Activated CD8-positive, alpha-beta memory T cell treated with anti-CD3 and anti-CD28 coated beads for 24 hours (primary cell): ENCODE measurements at regions not wholly inside any gene's neighbourhood (a gene's known extent, or its start where the extent isn't known, plus 50 kb on each side); places are given as distances from the start of the nearest gene placed in this dataset.
"Not testable (repeated sequence)": the region's sequence is repeated elsewhere in the genome, so short reads cannot be mapped to it uniquely, and the experiment has no call there.

Experiments used
- DNase-seq: peaks from one replicate; pipeline ENCODE4 v3.0.0-alpha.2; 2020

- DNase-seq, result no peak
Observed at GRCh38 chr6:11403035-11403601, 134.4 kb upstream of the TMEM170B start.

GRCh38 chr6:11402581-11402980 is 135.0 kb upstream of the TMEM170B start:
- not testable (repeated sequence) for DNase-seq

GRCh38 chr6:11401954-11402353 is 135.6 kb upstream of the TMEM170B start:
- DNase-seq, result not testable (repeated sequence)

GRCh38 chr6:11398451-11399326 is 138.9 kb upstream of the TMEM170B start:
- DNase-seq, result no peak

GRCh38 chr6:11397622-11398450 is 139.7 kb upstream of the TMEM170B start:
- no peak for DNase-seq

GRCh38 chr6:11396860-11397259 is 140.7 kb upstream of the TMEM170B start:
- no peak for DNase-seq

GRCh38 chr6:11393713-11394627 is 143.6 kb upstream of the TMEM170B start:
- no peak for DNase-seq

GRCh38 chr6:11392778-11393507 is 144.6 kb upstream of the TMEM170B start:
- no peak for DNase-seq

GRCh38 chr6:11391934-11392777 is 145.4 kb upstream of the TMEM170B start:
- DNase-seq, result no peak

GRCh38 chr6:11389977-11390376 is 147.6 kb upstream of the TMEM170B start:
- DNase-seq, result no peak

- DNase-seq, result no peak
Observed at GRCh38 chr6:11388983-11389944, 148.3 kb upstream of the TMEM170B start.

- DNase-seq, result no peak
Observed at GRCh38 chr6:11387707-11388430, 149.7 kb upstream of the TMEM170B start.

- no peak for DNase-seq
Observed at GRCh38 chr6:11386726-11387125, 150.8 kb upstream of the TMEM170B start.

- no peak for DNase-seq
Observed at GRCh38 chr6:11386323-11386722, 151.2 kb upstream of the TMEM170B start.

- DNase-seq, result no peak
Observed at GRCh38 chr6:11384531-11385309, 152.3 kb upstream of the NEDD9 start.

- DNase-seq, result peak; percentile 82
Observed at GRCh38 chr6:11381801-11382513, 149.5 kb upstream of the NEDD9 start.
